ENCODE measurements at regions not wholly inside any gene's neighbourhood (a gene's known extent, or its start where the extent isn't known, plus 50 kb on each side); places are given as distances from the start of the nearest gene placed in this dataset.

DNA sequence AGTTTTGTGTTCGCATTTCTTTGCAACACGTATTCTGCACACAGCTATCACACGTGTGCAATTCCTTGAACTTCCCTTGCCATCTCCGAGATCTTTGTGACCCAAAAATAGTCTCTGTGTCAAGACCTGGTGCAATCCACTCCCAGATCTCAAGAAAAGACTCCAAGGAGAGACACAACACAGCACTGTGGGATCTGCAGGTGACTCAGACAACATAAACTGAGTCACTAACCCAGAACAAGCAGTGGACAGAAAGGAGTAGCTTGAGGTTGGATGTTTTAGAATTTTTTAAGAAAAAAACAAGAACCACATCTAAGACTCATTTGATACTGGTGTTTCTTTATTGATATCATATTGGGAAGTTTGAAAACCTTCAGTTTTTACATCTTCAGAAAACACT lies 396.9 kb downstream of the AGTPBP1 start:
- Histone ChIP-seq H2BK5ac (ENCODE audit: low read depth, low read length, poor library complexity, severe bottlenecking) (no peak overlapping the region), H4K8ac (ENCODE audit: low read length) (no peak overlapping the region), H2AK5ac (ENCODE audit: low read length, severe bottlenecking) (no peak overlapping the region)

DNA sequence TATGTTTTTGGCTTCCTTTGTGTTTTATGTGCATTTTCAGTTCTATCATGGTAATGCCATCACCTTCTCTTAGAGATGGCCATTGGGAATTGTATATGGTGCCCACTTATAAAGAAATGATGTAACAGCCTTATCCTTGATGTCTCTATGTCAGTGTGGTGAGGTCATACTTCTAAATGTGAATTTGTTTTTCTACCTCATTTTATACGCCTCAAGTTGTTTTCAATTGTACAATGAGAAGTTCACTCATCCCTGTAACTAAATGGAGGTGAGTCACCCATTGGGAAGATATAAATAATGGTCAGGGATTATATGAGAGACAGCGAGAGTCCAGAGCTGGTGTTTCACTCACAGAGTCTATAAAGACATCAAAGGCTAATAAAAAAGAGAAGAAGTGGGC lies 402.4 kb downstream of the AGTPBP1 start:
- no peak overlapping the region for H3K9ac ChIP-seq (ENCODE audit: low read length)
- no peak overlapping the region for H3K4me2 ChIP-seq (ENCODE audit: low read length, poor library complexity, severe bottlenecking)
- H3K4ac ChIP-seq (ENCODE audit: low read depth in 1 of 2, low read length in 2 of 2): no peak overlapping the region
- no peak overlapping the region for H4K91ac ChIP-seq (ENCODE audit: low read length)
- no peak overlapping the region for H3K4me3 ChIP-seq (ENCODE audit: insufficient read depth in 1 of 2, low read depth in 1 of 2, low read length in 2 of 2)
- no peak overlapping the region for H3K27ac ChIP-seq (ENCODE audit: low read length, poor library complexity, severe bottlenecking)
- no peaks in the 10 kb centered on the region for H3K4me1 ChIP-seq (ENCODE audit: control insufficient read depth, insufficient read depth, low read depth, low read length)
- H2AK5ac ChIP-seq (ENCODE audit: low read length, severe bottlenecking): no peak overlapping the region
- H4K8ac ChIP-seq (ENCODE audit: low read length): no peak overlapping the region
- H3K18ac ChIP-seq (ENCODE audit: low read depth in 1 of 2, low read length in 2 of 2): no peak overlapping the region
- WGBS: 92% methylated on average over 1 of the region's 2 CpGs
- no peak overlapping the region for H2BK120ac ChIP-seq (ENCODE audit: low read depth, low read length)
- no peak overlapping the region for H2AFZ ChIP-seq (ENCODE audit: low read depth, low read length)
- no peak overlapping the region for H2BK15ac ChIP-seq (ENCODE audit: low read depth, poor library complexity, severe bottlenecking)
- no peak overlapping the region for H2BK12ac ChIP-seq (ENCODE audit: low read length in 2 of 2)
- H3K79me1 ChIP-seq (replicated peaks; ENCODE audit: low read length, poor library complexity, severe bottlenecking): no peaks in the 10 kb centered on the region
- no peak overlapping the region for H3K14ac ChIP-seq (ENCODE audit: low read length in 2 of 2)
- H3K23ac ChIP-seq (ENCODE audit: low read length in 2 of 2): no peak overlapping the region
- H3K36me3 ChIP-seq (ENCODE audit: control insufficient read depth in 1 of 2, insufficient read depth in 2 of 2, low read depth in 1 of 2, low read length in 2 of 2): no peaks in the 10 kb centered on the region
- H2BK5ac ChIP-seq (ENCODE audit: low read depth, low read length, poor library complexity, severe bottlenecking): no peak overlapping the region
- H3K27me3 ChIP-seq (ENCODE audit: control insufficient read depth in 1 of 2, insufficient read depth in 1 of 2, low read length in 2 of 2): no peaks in the 10 kb centered on the region
- no peaks in the 10 kb centered on the region for H3K9me3 ChIP-seq (ENCODE audit: control insufficient read depth, low read length)
- DNase-seq: no peak

More for the DNA sequence above, 396.9 kb downstream of the AGTPBP1 start:
- no peak overlapping the region for H2BK15ac ChIP-seq (ENCODE audit: low read depth, poor library complexity, severe bottlenecking)
- H3K4ac ChIP-seq (ENCODE audit: low read depth in 1 of 2, low read length in 2 of 2): no peak overlapping the region
- H3K27ac ChIP-seq (ENCODE audit: low read length, poor library complexity, severe bottlenecking): no peak overlapping the region
- H3K14ac ChIP-seq (ENCODE audit: low read length in 2 of 2): no peak overlapping the region
- peaks cover 0 to 3% of the 10 kb centered on the region in 2 experiments for H3K27me3 ChIP-seq (ENCODE audit: control insufficient read depth in 1 of 2, insufficient read depth in 1 of 2, low read length in 2 of 2)
- H3K4me2 ChIP-seq (ENCODE audit: low read length, poor library complexity, severe bottlenecking): no peak overlapping the region
- no peaks in the 10 kb centered on the region for H3K4me1 ChIP-seq (ENCODE audit: control insufficient read depth, insufficient read depth, low read depth, low read length)
- H4K91ac ChIP-seq (ENCODE audit: low read length): no peak overlapping the region
- H2AFZ ChIP-seq (ENCODE audit: low read depth, low read length): no peak overlapping the region
- no peak overlapping the region for H3K4me3 ChIP-seq (ENCODE audit: insufficient read depth in 1 of 2, low read depth in 1 of 2, low read length in 2 of 2)
- H3K9me3 ChIP-seq (ENCODE audit: control insufficient read depth, low read length): no peaks in the 10 kb centered on the region
- no peak overlapping the region for H2BK12ac ChIP-seq (ENCODE audit: low read length in 2 of 2)
- no peak overlapping the region for H3K18ac ChIP-seq (ENCODE audit: low read depth in 1 of 2, low read length in 2 of 2)
- H3K36me3 ChIP-seq (ENCODE audit: control insufficient read depth in 1 of 2, insufficient read depth in 2 of 2, low read depth in 1 of 2, low read length in 2 of 2): no peaks in the 10 kb centered on the region
- DNase-seq: no peak
- no peak overlapping the region for H3K23ac ChIP-seq (ENCODE audit: low read length in 2 of 2)
- H3K9ac ChIP-seq (ENCODE audit: low read length): no peak overlapping the region
- no peaks in the 10 kb centered on the region for H3K79me1 ChIP-seq (replicated peaks; ENCODE audit: low read length, poor library complexity, severe bottlenecking)
- WGBS: 95% methylated on average over 4 of the region's 4 CpGs
- no peak overlapping the region for H2BK120ac ChIP-seq (ENCODE audit: low read depth, low read length)

DNA sequence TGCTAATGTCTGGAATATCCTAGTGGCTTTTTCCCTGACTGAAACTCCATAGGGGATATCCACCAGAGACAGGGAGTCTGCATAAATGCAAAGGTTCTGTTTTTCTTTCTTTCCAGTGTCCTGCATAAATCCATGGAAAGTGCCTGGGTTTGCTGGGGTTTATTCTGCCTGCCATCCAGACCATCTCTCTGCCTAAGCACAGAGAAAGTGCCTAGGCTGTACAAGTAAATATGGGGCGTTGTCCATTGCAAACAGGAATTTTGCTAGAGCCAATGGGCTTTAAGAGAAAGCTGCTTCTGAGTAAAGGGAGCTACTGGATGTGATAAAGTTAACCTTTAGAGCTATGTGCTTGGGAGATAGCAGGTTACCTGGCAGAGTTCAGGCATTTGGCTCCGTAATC lies 407.5 kb downstream of the AGTPBP1 start:
- Histone ChIP-seq H4K91ac (ENCODE audit: low read length) (no peak overlapping the region), H3K14ac (ENCODE audit: low read length in 2 of 2) (no peak overlapping the region), H3K4me3 (ENCODE audit: insufficient read depth in 1 of 2, low read depth in 1 of 2, low read length in 2 of 2) (no peak overlapping the region), H3K27ac (ENCODE audit: low read length, poor library complexity, severe bottlenecking) (no peak overlapping the region), H3K79me1 (replicated peaks; ENCODE audit: low read length, poor library complexity, severe bottlenecking) (no peaks in the 10 kb centered on the region), H3K23ac (ENCODE audit: low read length in 2 of 2) (no peak overlapping the region), H3K4me1 (ENCODE audit: control insufficient read depth, insufficient read depth, low read depth, low read length) (no peaks in the 10 kb centered on the region), H2BK5ac (ENCODE audit: low read depth, low read length, poor library complexity, severe bottlenecking) (no peak overlapping the region), H2AFZ (ENCODE audit: low read depth, low read length) (no peak overlapping the region), H3K4ac (ENCODE audit: low read depth in 1 of 2, low read length in 2 of 2) (no peak overlapping the region), H3K9ac (ENCODE audit: low read length) (no peak overlapping the region), H3K4me2 (ENCODE audit: low read length, poor library complexity, severe bottlenecking) (no peak overlapping the region), H4K8ac (ENCODE audit: low read length) (no peak overlapping the region), H2AK5ac (ENCODE audit: low read length, severe bottlenecking) (no peak overlapping the region), H3K9me3 (ENCODE audit: control insufficient read depth, low read length) (no peaks in the 10 kb centered on the region), H3K36me3 (ENCODE audit: control insufficient read depth in 1 of 2, insufficient read depth in 2 of 2, low read depth in 1 of 2, low read length in 2 of 2) (no peaks in the 10 kb centered on the region), H2BK120ac (ENCODE audit: low read depth, low read length) (no peak overlapping the region), H3K18ac (ENCODE audit: low read depth in 1 of 2, low read length in 2 of 2) (no peak overlapping the region), H2BK12ac (ENCODE audit: low read length in 2 of 2) (no peak overlapping the region), H3K27me3 (ENCODE audit: control insufficient read depth in 1 of 2, insufficient read depth in 1 of 2, low read length in 2 of 2) (no peaks in the 10 kb centered on the region), H2BK15ac (ENCODE audit: low read depth, poor library complexity, severe bottlenecking) (no peak overlapping the region)
- 61% methylated on average over 2 of the region's 2 CpGs for WGBS
- no peak for DNase-seq

DNA sequence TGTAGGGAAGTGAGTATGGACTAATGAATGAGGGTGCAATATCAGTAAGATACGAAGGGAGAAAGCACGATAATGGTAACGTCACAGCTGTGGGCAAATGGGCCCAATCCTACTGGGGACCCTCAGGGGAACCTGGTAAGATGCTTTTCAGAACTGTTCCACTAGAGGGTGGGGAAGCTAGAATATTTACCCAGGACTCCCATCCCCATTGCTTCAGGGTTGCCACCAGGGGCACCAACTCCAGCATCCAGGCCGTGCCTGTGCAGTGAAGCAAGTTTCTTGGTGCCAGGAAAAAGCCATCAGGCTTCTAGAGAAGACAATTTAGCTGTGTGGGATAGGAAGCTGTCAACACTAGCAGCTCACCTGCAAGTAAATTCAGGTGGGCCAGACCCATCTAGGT lies 409.3 kb downstream of the AGTPBP1 start:
- Histone ChIP-seq H3K27me3 (ENCODE audit: control insufficient read depth in 1 of 2, insufficient read depth in 1 of 2, low read length in 2 of 2) (no peaks in the 10 kb centered on the region), H3K27ac (ENCODE audit: low read length, poor library complexity, severe bottlenecking) (no peak overlapping the region), H2BK15ac (ENCODE audit: low read depth, poor library complexity, severe bottlenecking) (no peak overlapping the region), H3K9ac (ENCODE audit: low read length) (no peak overlapping the region), H2BK12ac (ENCODE audit: low read length in 2 of 2) (no peak overlapping the region), H3K4me3 (ENCODE audit: insufficient read depth in 1 of 2, low read depth in 1 of 2, low read length in 2 of 2) (no peak overlapping the region), H3K18ac (ENCODE audit: low read depth in 1 of 2, low read length in 2 of 2) (no peak overlapping the region), H3K4me2 (ENCODE audit: low read length, poor library complexity, severe bottlenecking) (no peak overlapping the region), H2BK5ac (ENCODE audit: low read depth, low read length, poor library complexity, severe bottlenecking) (no peak overlapping the region), H3K4me1 (ENCODE audit: control insufficient read depth, insufficient read depth, low read depth, low read length) (no peaks in the 10 kb centered on the region), H2AFZ (ENCODE audit: low read depth, low read length) (no peak overlapping the region), H2AK5ac (ENCODE audit: low read length, severe bottlenecking) (no peak overlapping the region), H3K4ac (ENCODE audit: low read depth in 1 of 2, low read length in 2 of 2) (no peak overlapping the region), H2BK120ac (ENCODE audit: low read depth, low read length) (no peak overlapping the region), H3K23ac (ENCODE audit: low read length in 2 of 2) (no peak overlapping the region), H4K91ac (ENCODE audit: low read length) (no peak overlapping the region), H3K14ac (ENCODE audit: low read length in 2 of 2) (no peak overlapping the region), H3K79me1 (replicated peaks; ENCODE audit: low read length, poor library complexity, severe bottlenecking) (no peaks in the 10 kb centered on the region), H4K8ac (ENCODE audit: low read length) (no peak overlapping the region), H3K36me3 (ENCODE audit: control insufficient read depth in 1 of 2, insufficient read depth in 2 of 2, low read depth in 1 of 2, low read length in 2 of 2) (no peaks in the 10 kb centered on the region), H3K9me3 (ENCODE audit: control insufficient read depth, low read length) (no peaks in the 10 kb centered on the region)
- WGBS: 74% methylated on average over 3 of the region's 4 CpGs
- no peak for DNase-seq
